Inferior parietal cortex (tissue), 1 donor: ENCODE measurements at regions not wholly inside any gene's neighbourhood (a gene's known extent, or its start where the extent isn't known, plus 50 kb on each side); places are given as distances from the start of the nearest gene placed in this dataset.

ENCODE experiments used
- DNase-seq: peaks from one replicate; pipeline ENCODE4 v3.0.0-alpha.2; 2016; ENCODE audit errors: extremely low spot score

DNA sequence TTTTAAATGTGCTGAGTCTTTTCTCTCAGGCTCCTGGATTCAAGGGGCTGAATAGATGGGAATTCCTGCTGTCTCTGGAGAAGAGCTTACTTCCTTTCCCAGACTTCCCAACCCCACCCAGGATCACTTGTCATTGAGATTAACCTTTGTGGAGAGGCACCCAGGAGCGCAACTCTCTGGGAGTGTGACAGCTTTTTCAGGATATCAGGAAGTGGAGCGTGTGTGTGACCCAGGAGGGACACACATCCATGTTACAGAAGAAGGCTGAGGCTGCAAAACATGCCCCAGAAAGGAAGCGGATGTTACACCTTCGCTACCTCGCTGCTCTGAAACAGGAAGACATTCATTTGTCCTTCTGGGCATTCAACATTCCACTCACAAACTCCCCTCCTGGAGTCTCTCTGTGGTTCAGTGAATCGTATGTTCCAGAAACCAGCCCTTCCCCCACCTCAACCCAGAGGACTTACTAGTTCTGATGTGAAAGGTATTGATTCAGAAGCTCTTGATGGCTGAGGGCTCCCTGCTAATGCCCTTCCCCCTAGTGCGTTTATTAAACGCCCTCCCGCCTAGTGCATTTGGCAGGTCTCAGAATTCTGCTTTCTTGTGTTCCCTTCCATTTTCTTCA, 523.9 kb downstream of the TNS1 start:
- no peak for DNase-seq

DNA sequence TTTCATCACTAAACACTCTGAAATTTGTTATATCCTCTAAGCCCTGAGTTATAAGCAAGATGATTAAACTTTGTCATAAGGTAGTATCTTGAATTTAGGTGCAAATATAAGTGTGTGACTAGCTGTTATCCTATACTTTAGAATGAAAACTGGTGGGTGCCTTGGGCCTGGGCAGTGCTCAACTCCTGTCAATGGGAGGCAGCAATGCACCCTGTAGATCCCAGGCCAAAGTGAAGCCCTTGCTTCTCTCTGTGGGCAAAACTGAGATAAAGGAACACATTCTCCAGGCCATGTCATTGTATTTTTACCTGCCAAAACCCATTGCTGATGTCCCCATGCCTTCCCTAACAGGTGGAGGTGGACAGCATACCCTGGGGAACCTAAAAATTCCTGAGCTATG, 525.2 kb downstream of the TNS1 start:
- no peak for DNase-seq

DNA sequence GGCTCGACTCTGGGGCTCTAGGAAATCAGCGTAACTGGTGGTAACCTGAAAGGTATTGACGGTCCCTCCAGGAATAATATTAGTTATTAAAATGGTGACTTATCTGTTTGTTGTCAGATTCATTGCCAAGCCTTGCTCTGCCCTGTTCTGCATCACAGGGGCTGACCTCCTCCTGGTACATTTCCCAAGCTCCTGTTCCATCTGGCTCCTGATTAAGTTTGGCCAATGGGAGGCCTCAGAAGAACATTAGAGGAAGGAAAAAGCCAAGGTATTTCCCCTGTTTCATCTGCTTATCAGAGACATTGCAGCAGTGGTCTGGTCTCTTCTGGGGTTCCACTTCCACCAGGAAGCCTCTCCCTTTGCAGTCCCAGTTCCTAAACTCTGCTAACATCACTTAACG, 527.0 kb downstream of the TNS1 start:
- no peak for DNase-seq

GRCh38 chr2:217475101-217475500, 527.7 kb downstream of the TNS1 start:
- no peak for DNase-seq

- DNase-seq = no peak
These were observed 531.5 kb downstream of the TNS1 start for GRCh38 chr2:217471319-217471718.

- no peak for DNase-seq
These were observed 533.5 kb downstream of the TNS1 start for GRCh38 chr2:217469203-217469810.

GRCh38 chr2:217468042-217468830, 534.6 kb downstream of the TNS1 start:
- no peak for DNase-seq

DNA sequence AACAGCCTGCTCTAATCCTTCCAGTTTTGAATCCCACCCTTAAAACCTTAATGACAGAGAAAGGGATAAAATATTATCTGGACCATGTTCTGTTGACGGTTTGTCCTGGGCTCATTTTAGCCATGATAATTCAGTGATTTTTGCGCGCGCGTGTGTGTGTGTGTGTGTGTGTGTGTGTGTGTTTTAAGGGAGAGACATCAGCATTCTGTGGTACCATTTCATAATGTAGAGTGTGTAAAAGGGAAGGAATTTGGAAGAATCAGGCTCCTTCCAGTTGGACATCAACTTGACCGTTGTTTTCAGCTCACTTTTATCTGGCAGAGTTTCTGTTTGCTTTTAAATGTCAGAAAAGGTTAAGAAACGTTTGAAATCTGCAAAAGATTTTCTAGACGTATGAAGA, 535.5 kb downstream of the TNS1 start:
- no peak for DNase-seq

DNA sequence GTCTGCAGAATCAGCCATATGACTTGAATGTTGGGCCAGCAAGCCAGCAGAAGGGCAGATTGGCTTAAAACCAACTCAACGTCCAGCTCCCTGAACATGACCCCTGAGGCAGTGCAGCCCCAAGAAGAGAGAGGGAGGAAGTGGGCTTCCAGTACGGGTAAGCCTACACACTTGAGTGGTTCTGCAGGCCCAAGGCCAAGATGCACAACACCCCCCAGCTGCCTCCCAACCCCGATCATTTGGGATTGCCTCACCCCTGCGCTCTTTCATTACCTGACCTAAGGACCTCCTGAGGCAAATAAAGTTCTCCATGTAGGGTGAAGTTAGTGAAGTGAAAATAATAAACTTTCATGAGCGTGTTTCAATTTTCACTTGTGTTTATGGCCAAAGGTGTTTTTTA, 536.0 kb downstream of the TNS1 start:
- no peak for DNase-seq

GRCh38 chr2:217466104-217466503, 536.7 kb downstream of the TNS1 start:
- DNase-seq = no peak

DNA sequence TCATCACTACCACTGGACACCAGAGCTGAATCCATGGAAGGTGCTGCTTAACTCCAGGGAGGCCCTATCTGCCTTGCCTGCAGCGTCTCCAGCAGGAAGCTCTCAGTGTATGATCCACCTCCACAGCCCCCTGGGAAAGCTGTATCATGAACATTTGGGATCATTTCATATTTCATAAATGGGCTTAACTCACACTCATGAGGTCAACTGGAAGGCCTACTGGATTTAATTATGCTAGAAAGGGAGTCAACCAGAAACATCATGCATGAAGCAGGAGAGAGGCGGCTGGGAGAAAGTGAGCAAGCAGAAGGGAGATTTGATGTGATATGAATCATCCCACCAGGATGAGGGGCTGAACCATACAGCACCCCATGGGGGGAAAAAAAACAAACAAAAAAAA, 537.7 kb downstream of the TNS1 start:
- DNase-seq = no peak

GRCh38 chr2:217463402-217464075, 539.3 kb downstream of the TNS1 start:
- no peak for DNase-seq

DNA sequence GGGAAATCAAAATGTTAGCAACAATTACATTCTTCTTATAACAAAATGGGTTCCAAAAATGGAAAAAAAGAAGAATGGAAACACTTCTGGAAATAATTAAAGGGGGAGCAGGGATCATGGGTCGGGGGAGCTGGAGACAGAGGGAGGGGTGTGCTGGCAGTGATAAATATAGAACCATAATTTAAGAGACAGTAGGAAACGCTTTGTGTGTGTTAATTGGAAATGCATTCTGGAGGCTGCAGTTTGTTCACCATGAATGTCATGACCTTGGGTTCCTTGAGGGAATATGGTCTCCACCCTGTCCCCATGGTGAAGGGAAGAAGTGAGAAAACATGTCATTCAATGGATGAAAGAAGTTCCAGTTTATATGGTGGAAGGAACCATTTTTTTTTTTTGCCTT, 540.7 kb downstream of the TNS1 start:
- DNase-seq = no peak

- no peak for DNase-seq
These were observed 541.1 kb downstream of the TNS1 start for GRCh38 chr2:217461674-217462073.

- DNase-seq = no peak
These were observed 543.0 kb downstream of the TNS1 start for GRCh38 chr2:217459680-217460405.

DNA sequence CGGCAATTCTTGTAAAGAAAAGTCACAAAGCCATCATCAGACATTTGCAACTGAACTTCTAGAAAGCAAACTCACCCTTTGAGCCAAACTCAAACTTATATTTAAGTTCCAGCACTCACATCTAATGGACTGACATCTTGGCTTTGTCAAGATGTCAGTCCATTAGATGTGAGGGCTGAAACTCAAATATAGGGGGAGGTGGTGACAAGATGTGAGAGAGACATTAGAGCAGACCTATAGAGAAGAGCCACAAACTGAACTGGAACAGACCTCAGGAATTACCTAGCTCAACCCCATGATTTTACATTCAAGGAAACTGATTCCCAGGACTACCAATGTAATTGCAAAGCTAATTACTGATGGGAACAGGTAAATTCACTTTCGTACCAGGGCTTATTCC, 543.8 kb downstream of the TNS1 start:
- no peak for DNase-seq

DNA sequence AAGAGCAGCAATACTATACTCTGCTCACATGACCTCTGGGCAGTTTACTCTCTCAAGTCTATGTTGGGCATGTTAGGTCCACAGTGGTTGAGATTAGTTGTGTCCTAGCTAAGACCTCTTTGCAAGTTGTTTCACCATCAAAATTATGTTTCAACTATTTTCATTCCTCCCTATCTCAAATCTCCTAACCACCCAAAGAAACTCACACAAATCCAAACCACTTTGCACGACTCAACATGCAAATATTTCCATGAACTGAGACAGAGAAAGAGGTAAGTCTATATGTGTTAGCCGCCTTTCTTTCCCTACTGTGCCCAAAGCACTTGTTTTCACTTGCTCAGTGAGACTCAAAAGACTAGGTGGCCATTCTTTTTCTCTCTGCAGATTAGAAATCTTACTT, 546.8 kb downstream of the TNS1 start:
- no peak for DNase-seq

DNA sequence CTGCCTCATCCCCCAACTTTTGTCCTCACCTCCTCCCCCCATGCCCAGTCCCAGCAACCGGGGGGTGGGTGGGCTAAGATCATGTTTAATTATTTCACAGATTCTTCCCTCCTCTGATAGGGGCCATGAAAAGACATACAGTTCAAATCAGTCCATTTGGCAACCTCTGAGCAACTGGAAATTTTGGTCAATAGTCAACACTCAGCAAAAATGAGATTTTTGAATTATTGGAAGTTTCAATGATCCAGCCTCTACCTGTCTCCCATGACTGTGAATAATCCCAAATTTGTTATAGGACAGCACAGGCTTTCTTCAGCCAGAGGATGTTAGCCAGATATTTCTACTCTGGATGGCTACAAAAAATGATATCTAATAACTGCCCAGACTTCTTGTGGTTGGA, 549.9 kb downstream of the TNS1 start:
- DNase-seq = no peak

DNA sequence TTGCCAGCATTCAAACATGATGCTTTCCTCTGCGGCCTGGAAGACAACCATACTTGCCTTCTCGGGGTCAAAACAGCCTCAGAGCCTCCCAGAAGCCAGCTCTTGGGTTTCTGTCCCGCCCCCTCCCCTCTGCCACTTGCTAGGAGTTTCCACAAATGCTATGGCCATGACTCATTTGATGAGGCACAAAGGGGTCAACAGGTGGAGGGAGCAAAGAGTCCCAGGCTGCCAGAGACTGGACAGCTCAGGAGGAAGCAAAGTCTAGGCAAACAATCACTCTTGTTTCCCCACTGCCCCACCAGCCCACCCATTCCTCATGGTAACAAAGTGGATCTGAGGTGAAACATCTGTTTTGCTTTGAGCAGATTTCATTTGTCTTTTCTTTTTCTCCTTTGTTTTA, 551.1 kb downstream of the TNS1 start:
- DNase-seq = no peak

- DNase-seq = no peak
These were observed 553.4 kb downstream of the TNS1 start for GRCh38 chr2:217449444-217449843.

DNA sequence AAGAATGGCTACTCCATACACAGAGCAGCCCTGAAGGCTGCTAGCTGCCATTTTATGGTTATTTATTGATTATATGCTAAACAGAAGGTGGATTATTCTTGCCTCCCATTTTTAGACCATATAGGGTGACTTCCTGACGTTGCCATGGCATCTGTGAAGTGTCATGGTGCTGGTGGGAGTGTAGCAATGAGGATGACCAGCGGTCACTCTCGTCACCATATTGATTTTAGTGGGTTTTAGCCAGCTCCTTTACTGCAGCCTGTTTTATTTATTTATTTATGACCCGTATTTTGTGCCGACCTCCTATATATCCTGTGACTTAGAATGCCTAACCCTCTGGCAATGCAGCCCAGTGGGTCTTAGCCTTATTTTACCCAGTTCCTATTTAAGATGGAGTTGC, 553.9 kb downstream of the TNS1 start:
- DNase-seq = no peak

DNA sequence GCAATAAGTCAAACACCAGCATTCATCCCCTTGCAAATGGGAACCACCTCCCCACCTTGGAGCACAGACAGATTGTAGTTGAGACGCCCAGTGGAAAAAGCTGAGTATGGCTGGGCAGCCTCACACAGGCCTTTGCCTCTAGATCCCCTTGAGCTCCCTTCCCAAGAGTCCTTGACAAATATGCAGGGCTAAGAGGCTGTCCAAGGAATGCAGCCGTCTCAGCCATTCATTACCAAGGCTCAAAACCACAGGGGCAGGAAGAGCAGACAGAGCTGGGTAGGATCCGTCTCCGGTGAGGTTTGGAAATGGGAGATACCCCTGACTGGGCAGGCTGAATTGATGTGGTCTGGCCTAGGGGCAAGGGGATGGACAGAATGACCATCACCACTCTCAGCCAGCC, 557.1 kb downstream of the TNS1 start:
- no peak for DNase-seq
